ENCODE measurements at regions not wholly inside any gene's neighbourhood (a gene's known extent, or its start where the extent isn't known, plus 50 kb on each side); places are given as distances from the start of the nearest gene placed in this dataset.

GRCh38 chr7:54663603-54664234 is 95.3 kb downstream of the SEC61G start:
- H3K27ac ChIP-seq: no peak overlapping the region
- intact Hi-C loops (cut with DNase I; ENCODE audit: low total_unique reads): no loop called here
- peak; percentile 14 for DNase-seq
- WGBS, 2 donors: 9 to 14% methylated on average over 15 to 16 of the region's 16 CpGs
- peaks cover 5% of the 10 kb centered on the region for H3K4me1 ChIP-seq
- H3K4me3 ChIP-seq: peak overlapping the region; percentile 31 to 49
- TF ChIP-seq POLR2A (IDR thresholded peaks at IDR 0.05) (no peak), CTCF (IDR thresholded peaks at IDR 0.05) (no peak)
- no peaks in the 10 kb centered on the region for H3K36me3 ChIP-seq (ENCODE audit: low read depth, missing control alignments)
- H3K9me3 ChIP-seq: no peaks in the 10 kb centered on the region
- H3K27me3 ChIP-seq: no peaks in the 10 kb centered on the region

- WGBS, 2 donors: 66 to 71% methylated on average over 13 of the region's 13 CpGs
- no peaks in the 10 kb centered on the region for H3K36me3 ChIP-seq (ENCODE audit: low read depth, missing control alignments)
Measured at GRCh38 chr7:54663186-54663585, 95.8 kb downstream of the SEC61G start.

GRCh38 chr7:54662701-54663100 is 96.3 kb downstream of the SEC61G start:
- peaks cover 5% of the 10 kb centered on the region for H3K4me1 ChIP-seq
- H3K27ac ChIP-seq: no peak overlapping the region
- TF ChIP-seq CTCF (IDR thresholded peaks at IDR 0.05) (no peak), POLR2A (IDR thresholded peaks at IDR 0.05) (no peak)
- H3K27me3 ChIP-seq: no peaks in the 10 kb centered on the region
- H3K9me3 ChIP-seq: no peaks in the 10 kb centered on the region
- no peak for DNase-seq
- no peak overlapping the region for H3K4me3 ChIP-seq
- 69 to 80% methylated on average over 7 of the region's 7 CpGs for WGBS, 2 donors
- intact Hi-C loops (cut with DNase I; ENCODE audit: low total_unique reads): no loop called here
- H3K36me3 ChIP-seq (ENCODE audit: low read depth, missing control alignments): no peaks in the 10 kb centered on the region

More at GRCh38 chr7:54663186-54663585, 95.8 kb downstream of the SEC61G start:
- TF ChIP-seq CTCF (IDR thresholded peaks at IDR 0.05): no peak
- no peak for TF ChIP-seq POLR2A (IDR thresholded peaks at IDR 0.05)
- no peak overlapping the region for H3K4me3 ChIP-seq
- no peaks in the 10 kb centered on the region for H3K9me3 ChIP-seq
- H3K4me1 ChIP-seq: peaks cover 5% of the 10 kb centered on the region
- no peaks in the 10 kb centered on the region for H3K27me3 ChIP-seq
- intact Hi-C loops (cut with DNase I; ENCODE audit: low total_unique reads): no loop called here
- H3K27ac ChIP-seq: no peak overlapping the region
- DNase-seq: no peak

- Histone ChIP-seq H3K4me3 (no peak overlapping the region), H3K9me3 (no peaks in the 10 kb centered on the region), H3K27me3 (no peaks in the 10 kb centered on the region), H3K36me3 (ENCODE audit: low read depth, missing control alignments) (no peaks in the 10 kb centered on the region), H3K27ac (no peak overlapping the region), H3K4me1 (no peaks in the 10 kb centered on the region)
- DNase-seq: no peak
- 66 to 72% methylated on average over 3 of the region's 3 CpGs for WGBS, 2 donors
- intact Hi-C loops (cut with DNase I; ENCODE audit: low total_unique reads): no loop called here
- TF ChIP-seq CTCF (IDR thresholded peaks at IDR 0.05) (no peak), POLR2A (IDR thresholded peaks at IDR 0.05) (no peak)
Measured at GRCh38 chr7:54653905-54654304, 105.1 kb downstream of the SEC61G start.

- intact Hi-C loops (cut with DNase I; ENCODE audit: low total_unique reads): no loop called here
- Histone ChIP-seq H3K4me1 (no peaks in the 10 kb centered on the region), H3K4me3 (no peak overlapping the region), H3K9me3 (no peaks in the 10 kb centered on the region), H3K36me3 (ENCODE audit: low read depth, missing control alignments) (no peaks in the 10 kb centered on the region), H3K27me3 (no peaks in the 10 kb centered on the region), H3K27ac (no peak overlapping the region)
- WGBS, 2 donors: 61 to 80% methylated on average over 6 of the region's 6 CpGs
- DNase-seq: no peak
- no peak for TF ChIP-seq POLR2A (IDR thresholded peaks at IDR 0.05)
- TF ChIP-seq CTCF (IDR thresholded peaks at IDR 0.05): no peak
Measured at GRCh38 chr7:54643064-54643463, 100.9 kb downstream of the VSTM2A start.

Data from testis (tissue), 2 donors.